Nephron (organoid): ENCODE measurements at regions not wholly inside any gene's neighbourhood (a gene's known extent, or its start where the extent isn't known, plus 50 kb on each side); places are given as distances from the start of the nearest gene placed in this dataset.

ENCODE experiments used
- H3K27ac Mint-ChIP-seq, 3 experiments: 2 replicates each; pipeline ENCODE4 v1.8.0; 2020; ENCODE audit warnings: mixed read lengths in 3 of 3, mild to moderate bottlenecking in 2 of 3, moderate library complexity in 1 of 3
- H3K27me3 Mint-ChIP-seq: 2 replicates; pipeline ENCODE4 v1.8.0; 2021; ENCODE audit warnings: low read depth, mild to moderate bottlenecking, moderate library complexity, mixed read lengths
- H3K36me3 Mint-ChIP-seq: 2 replicates; pipeline ENCODE4 v1.8.0; 2020; ENCODE audit warnings: low read depth, mixed read lengths
- H3K4me1 Mint-ChIP-seq: 2 replicates; pipeline ENCODE4 v1.8.0; 2020; ENCODE audit warnings: mixed read lengths
- H3K4me3 Mint-ChIP-seq, 3 experiments: 2 replicates each; pipeline ENCODE4 v1.8.0; 2020; ENCODE audit warnings: mild to moderate bottlenecking in 3 of 3, mixed read lengths in 3 of 3, moderate library complexity in 2 of 3
- H3K9me3 Mint-ChIP-seq: 2 replicates; pipeline ENCODE4 v1.8.0; 2020; ENCODE audit warnings: mixed read lengths
- CTCF ChIP-seq, 3 experiments: fragments of 200-600 bp; sonication (generic); IDR thresholded peaks; one replicate each; pipeline ENCODE4 v1.5.0; 2021; ENCODE audit warnings: antibody characterized with exemption in 3 of 3; ENCODE audit not compliant: unreplicated experiment in 3 of 3

GRCh38 chr13:84049443-84050219 is 167.4 kb upstream of the SLITRK1 start:
- Mint-ChIP-seq H3K4me3 (no peak overlapping the region), H3K27ac (no peak overlapping the region), H3K4me1 (no peaks in the 10 kb centered on the region), H3K27me3 (no peaks in the 10 kb centered on the region), H3K36me3 (no peaks in the 10 kb centered on the region), H3K9me3 (no peaks in the 10 kb centered on the region)
- TF ChIP-seq CTCF (IDR thresholded peaks at IDR 0.05; ENCODE audit: unreplicated experiment in 3 of 3), result no peak

- H3K36me3 Mint-ChIP-seq, result no peaks in the 10 kb centered on the region
- no peaks in the 10 kb centered on the region for H3K27me3 Mint-ChIP-seq
- H3K4me3 Mint-ChIP-seq, result no peak overlapping the region
- H3K9me3 Mint-ChIP-seq, result no peaks in the 10 kb centered on the region
- H3K27ac Mint-ChIP-seq, result no peak overlapping the region
- no peak for TF ChIP-seq CTCF (IDR thresholded peaks at IDR 0.05; ENCODE audit: unreplicated experiment in 3 of 3)
- H3K4me1 Mint-ChIP-seq, result no peaks in the 10 kb centered on the region
These were observed 162.5 kb upstream of the SLITRK1 start for GRCh38 chr13:84044805-84045204.

GRCh38 chr13:84038001-84038400 is 155.7 kb upstream of the SLITRK1 start:
- no peaks in the 10 kb centered on the region for H3K27me3 Mint-ChIP-seq
- H3K36me3 Mint-ChIP-seq, result no peaks in the 10 kb centered on the region
- H3K4me3 Mint-ChIP-seq, result no peak overlapping the region
- no peaks in the 10 kb centered on the region for H3K9me3 Mint-ChIP-seq
- H3K27ac Mint-ChIP-seq, result no peak overlapping the region
- no peak for TF ChIP-seq CTCF (IDR thresholded peaks at IDR 0.05; ENCODE audit: unreplicated experiment in 3 of 3)
- H3K4me1 Mint-ChIP-seq, result no peaks in the 10 kb centered on the region

- H3K4me3 Mint-ChIP-seq, result no peak overlapping the region
- no peaks in the 10 kb centered on the region for H3K36me3 Mint-ChIP-seq
- H3K27ac Mint-ChIP-seq, result no peak overlapping the region
- H3K27me3 Mint-ChIP-seq, result no peaks in the 10 kb centered on the region
- no peak for TF ChIP-seq CTCF (IDR thresholded peaks at IDR 0.05; ENCODE audit: unreplicated experiment in 3 of 3)
- no peaks in the 10 kb centered on the region for H3K9me3 Mint-ChIP-seq
- no peaks in the 10 kb centered on the region for H3K4me1 Mint-ChIP-seq
These were observed 149.8 kb upstream of the SLITRK1 start for GRCh38 chr13:84032116-84032515.

GRCh38 chr13:84031120-84031519 is 148.8 kb upstream of the SLITRK1 start:
- Mint-ChIP-seq H3K4me1 (no peaks in the 10 kb centered on the region), H3K27me3 (no peaks in the 10 kb centered on the region), H3K4me3 (no peak overlapping the region), H3K27ac (no peak overlapping the region), H3K36me3 (no peaks in the 10 kb centered on the region), H3K9me3 (no peaks in the 10 kb centered on the region)
- no peak for TF ChIP-seq CTCF (IDR thresholded peaks at IDR 0.05; ENCODE audit: unreplicated experiment in 3 of 3)

GRCh38 chr13:84029396-84029795 is 147.1 kb upstream of the SLITRK1 start:
- H3K27ac Mint-ChIP-seq, result no peak overlapping the region
- no peak for TF ChIP-seq CTCF (IDR thresholded peaks at IDR 0.05; ENCODE audit: unreplicated experiment in 3 of 3)
- H3K4me1 Mint-ChIP-seq, result peaks cover 7% of the 10 kb centered on the region
- no peaks in the 10 kb centered on the region for H3K9me3 Mint-ChIP-seq
- H3K4me3 Mint-ChIP-seq, result no peak overlapping the region
- no peaks in the 10 kb centered on the region for H3K27me3 Mint-ChIP-seq
- H3K36me3 Mint-ChIP-seq, result no peaks in the 10 kb centered on the region
